PC-3 (cell line): ENCODE measurements at regions not wholly inside any gene's neighbourhood (a gene's known extent, or its start where the extent isn't known, plus 50 kb on each side); places are given as distances from the start of the nearest gene placed in this dataset.

Source experiments
- ATAC-seq: fragments of 200-7000 bp; cut with Tn5 transposase; 2 replicates; pipeline ENCODE4 v1.9.1; 2020; ENCODE audit warnings: mild to moderate bottlenecking, moderate library complexity
- BruUV-seq: library from RNA; stranded (reverse); fragments of 400-500 nt; replicated peaks from 2 replicates; lab custom pipeline; 2021; lab: Mats Ljungman, UMichigan
- CTCF ChIA-PET: fragments of 300-600 bp; sonication (Branson Sonifier 250); formaldehyde crosslinking; loops from one replicate; lab custom pipeline; 2022; ENCODE audit warnings: antibody characterized with exemption; lab: Charles Lee
- POLR2A ChIA-PET: fragments of 300-600 bp; sonication (Branson Sonifier 250); formaldehyde crosslinking; loops from one replicate; lab custom pipeline; 2022; ENCODE audit warnings: antibody characterized with exemption; ENCODE audit not compliant: unreplicated experiment; lab: Charles Lee
- DNase-seq: peaks from one replicate; pipeline ENCODE4 v3.0.0-alpha.2; 2015
- H2AFZ ChIP-seq: fragments of 300-600 bp; sonication (generic); 2 replicates; pipeline ENCODE4 v1.6.0; 2016; ENCODE audit warnings: antibody characterized with exemption, low read length
- H3F3A ChIP-seq: fragments of 300-600 bp; sonication (generic); one replicate; pipeline ENCODE4 v1.6.0; 2017; ENCODE audit warnings: antibody characterized with exemption, low read length, control low read depth, mild to moderate bottlenecking; ENCODE audit not compliant: unreplicated experiment
- H3K27ac ChIP-seq: fragments of 300-600 bp; sonication (generic); 2 replicates; pipeline ENCODE4 v1.5.1; 2016; ENCODE audit warnings: mild to moderate bottlenecking, low read length
- H3K27me3 ChIP-seq: fragments of 300-600 bp; sonication (generic); 2 replicates; pipeline ENCODE4 v1.6.1; 2016; ENCODE audit warnings: low read length, mixed read lengths
- H3K36me3 ChIP-seq: fragments of 300-600 bp; sonication (generic); 2 replicates; pipeline ENCODE4 v1.6.1; 2016; ENCODE audit warnings: low read depth, mixed run types, low read length, mixed read lengths
- H3K4me1 ChIP-seq: fragments of 300-600 bp; sonication (generic); 2 replicates; pipeline ENCODE4 v1.5.1; 2016; ENCODE audit warnings: low read length; ENCODE audit not compliant: insufficient read depth
- H3K4me2 ChIP-seq: fragments of 300-600 bp; sonication (generic); 2 replicates; pipeline ENCODE4 v1.6.0; 2016; ENCODE audit warnings: low read length
- H3K4me3 ChIP-seq: fragments of 300-600 bp; sonication (generic); 2 replicates; pipeline ENCODE4 v1.5.1; 2016; ENCODE audit warnings: mild to moderate bottlenecking, low read length, mixed read lengths
- H3K79me2 ChIP-seq: fragments of 300-600 bp; sonication (generic); 2 replicates; pipeline ENCODE4 v1.6.1; 2017; ENCODE audit warnings: low read length, mixed read lengths
- H3K9ac ChIP-seq: fragments of 300-600 bp; sonication (generic); 2 replicates; pipeline ENCODE4 v1.6.0; 2016; ENCODE audit warnings: mild to moderate bottlenecking, low read length
- H3K9me2 ChIP-seq: fragments of 300-600 bp; sonication (generic); replicated peaks from 2 replicates; pipeline ENCODE4 v1.6.1; 2016; ENCODE audit warnings: mixed run types, low read length, mixed read lengths
- H3K9me3 ChIP-seq: fragments of 300-600 bp; sonication (generic); 2 replicates; pipeline ENCODE4 v1.6.1; 2016; ENCODE audit warnings: low read length, mixed read lengths
- H4K20me1 ChIP-seq: fragments of 300-600 bp; sonication (generic); 2 replicates; pipeline ENCODE4 v1.6.1; 2016; ENCODE audit warnings: low read length, mixed read lengths
- EZH2 ChIP-seq: fragments of 300-600 bp; sonication (generic); IDR thresholded peaks from one replicate; pipeline ENCODE4 v1.6.1; 2017; ENCODE audit warnings: antibody characterized with exemption, mild to moderate bottlenecking, low read length; ENCODE audit not compliant: unreplicated experiment
- EZH2phosphoT487 ChIP-seq: fragments of 300-600 bp; sonication (generic); IDR thresholded peaks from 2 replicates; pipeline ENCODE4 v1.6.1; 2018; ENCODE audit warnings: mild to moderate bottlenecking, antibody characterized with exemption, low read length, borderline replicate concordance
- intact Hi-C: fragments of 100-400 bp; cut with micrococcal nuclease; formaldehyde crosslinking; loops from 2 replicates; pipeline ENCODE4 v1.9.0; 2023
- TF ChIP-seq, protein P1 (sequence below): fragments of 300-600 bp; sonication (generic); conservative IDR thresholded peaks from 2 replicates; pipeline ENCODE4 v1.5.1; 2017; ENCODE audit warnings: antibody characterized with exemption, low read depth, mild to moderate bottlenecking, low read length

DNA sequence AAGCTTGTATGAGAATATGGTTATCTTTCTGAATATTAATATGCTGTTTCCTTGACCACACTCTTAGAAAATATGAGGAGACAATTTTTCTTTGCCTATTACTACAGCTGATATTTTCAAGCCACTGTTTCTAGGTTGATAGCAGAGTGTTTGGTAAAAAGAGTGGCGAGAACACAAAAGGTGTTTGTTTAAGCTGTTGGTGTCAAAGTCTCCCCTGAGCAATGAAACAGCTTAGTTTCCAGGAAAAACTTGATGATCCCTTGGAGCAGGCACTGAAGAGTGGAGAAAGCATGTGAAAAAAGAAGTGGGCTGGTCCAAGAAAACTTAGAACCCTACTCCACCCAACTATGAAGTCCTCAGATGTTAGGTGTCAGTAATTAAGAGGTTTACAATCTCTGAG is 182.7 kb downstream of the TFAP2B start:
- DNase-seq (no peak), ATAC-seq (no peak)
- no peaks in the 10 kb centered on the region for H3K9me2 ChIP-seq
- H3K4me1 ChIP-seq = no peaks in the 10 kb centered on the region
- no peak overlapping the region for H2AFZ ChIP-seq
- H3K36me3 ChIP-seq = no peaks in the 10 kb centered on the region
- H3K9me3 ChIP-seq = no peaks in the 10 kb centered on the region
- no peak for TF ChIP-seq EZH2phosphoT487
- no peak for TF ChIP-seq EZH2
- TF ChIP-seq, protein P1, sequence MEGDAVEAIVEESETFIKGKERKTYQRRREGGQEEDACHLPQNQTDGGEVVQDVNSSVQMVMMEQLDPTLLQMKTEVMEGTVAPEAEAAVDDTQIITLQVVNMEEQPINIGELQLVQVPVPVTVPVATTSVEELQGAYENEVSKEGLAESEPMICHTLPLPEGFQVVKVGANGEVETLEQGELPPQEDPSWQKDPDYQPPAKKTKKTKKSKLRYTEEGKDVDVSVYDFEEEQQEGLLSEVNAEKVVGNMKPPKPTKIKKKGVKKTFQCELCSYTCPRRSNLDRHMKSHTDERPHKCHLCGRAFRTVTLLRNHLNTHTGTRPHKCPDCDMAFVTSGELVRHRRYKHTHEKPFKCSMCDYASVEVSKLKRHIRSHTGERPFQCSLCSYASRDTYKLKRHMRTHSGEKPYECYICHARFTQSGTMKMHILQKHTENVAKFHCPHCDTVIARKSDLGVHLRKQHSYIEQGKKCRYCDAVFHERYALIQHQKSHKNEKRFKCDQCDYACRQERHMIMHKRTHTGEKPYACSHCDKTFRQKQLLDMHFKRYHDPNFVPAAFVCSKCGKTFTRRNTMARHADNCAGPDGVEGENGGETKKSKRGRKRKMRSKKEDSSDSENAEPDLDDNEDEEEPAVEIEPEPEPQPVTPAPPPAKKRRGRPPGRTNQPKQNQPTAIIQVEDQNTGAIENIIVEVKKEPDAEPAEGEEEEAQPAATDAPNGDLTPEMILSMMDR = no peak
- H3K27ac ChIP-seq = no peak overlapping the region
- no peaks in the 10 kb centered on the region for H3K79me2 ChIP-seq
- BruUV-seq = no TSS peak
- ChIA-PET POLR2A (no interaction called here), CTCF (no interaction called here)
- no peak overlapping the region for H3K4me3 ChIP-seq
- H3K4me2 ChIP-seq = no peak overlapping the region
- no peaks in the 10 kb centered on the region for H3K27me3 ChIP-seq
- no peaks in the 10 kb centered on the region for H3F3A ChIP-seq
- no peak overlapping the region for H3K9ac ChIP-seq
- intact Hi-C loops = no loop called here
- H4K20me1 ChIP-seq = no peaks in the 10 kb centered on the region

DNA sequence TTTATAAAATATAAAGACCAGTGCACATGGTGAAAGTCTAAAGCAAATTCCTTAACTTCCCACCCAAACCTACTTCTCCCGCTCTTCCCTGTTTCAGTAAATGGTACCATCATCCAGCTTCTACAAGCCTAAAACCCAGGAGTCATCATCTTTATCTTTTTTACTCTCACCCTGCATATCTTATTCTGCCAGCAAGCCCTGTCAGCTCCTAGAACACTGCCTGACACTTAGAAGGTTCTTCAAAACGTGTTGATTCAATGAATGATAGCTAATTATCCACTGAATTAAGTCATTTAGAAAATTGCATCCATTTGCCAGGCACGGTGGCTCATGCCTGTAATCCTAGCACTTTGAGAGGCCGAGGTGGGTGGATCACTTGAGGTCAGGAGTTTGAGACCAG is 185.7 kb downstream of the TFAP2B start:
- CTCF ChIA-PET = no interaction called here
- Histone ChIP-seq H3K4me1 (no peaks in the 10 kb centered on the region), H3F3A (no peaks in the 10 kb centered on the region), H3K4me3 (no peak overlapping the region), H3K4me2 (no peak overlapping the region), H3K9me2 (no peaks in the 10 kb centered on the region), H3K9me3 (no peaks in the 10 kb centered on the region), H4K20me1 (no peaks in the 10 kb centered on the region), H3K9ac (no peak overlapping the region), H2AFZ (no peak overlapping the region), H3K27me3 (no peaks in the 10 kb centered on the region), H3K27ac (no peak overlapping the region), H3K36me3 (no peaks in the 10 kb centered on the region), H3K79me2 (no peaks in the 10 kb centered on the region)
- POLR2A ChIA-PET = no interaction called here
- DNase-seq (no peak), ATAC-seq (no peak)
- intact Hi-C loops = no loop called here
- BruUV-seq = no TSS peak
- TF ChIP-seq EZH2phosphoT487 (no peak), EZH2 (no peak)
- TF ChIP-seq, protein P1 = no peak

DNA sequence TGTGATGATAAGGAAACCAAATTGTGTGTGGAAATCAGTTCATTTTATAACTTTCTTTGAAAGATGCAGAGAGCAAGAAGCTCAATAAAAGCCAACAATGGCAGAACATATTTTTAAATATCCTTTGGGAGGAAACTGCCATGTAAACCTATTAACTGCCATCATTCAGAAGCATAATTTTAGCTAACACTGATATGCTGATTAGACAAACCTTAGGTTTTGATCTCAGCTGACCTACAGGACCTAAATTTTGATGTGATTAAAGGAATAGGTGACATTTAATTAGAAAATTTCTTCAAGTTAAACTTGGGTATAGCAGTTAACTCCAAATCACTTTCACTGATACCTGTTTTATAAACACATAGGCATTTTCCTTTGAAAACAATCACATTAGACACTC is 187.1 kb downstream of the TFAP2B start:
- Histone ChIP-seq H3F3A (no peaks in the 10 kb centered on the region), H3K4me2 (no peak overlapping the region), H4K20me1 (no peaks in the 10 kb centered on the region), H3K79me2 (no peaks in the 10 kb centered on the region), H3K9me2 (no peaks in the 10 kb centered on the region), H3K4me1 (no peaks in the 10 kb centered on the region), H3K4me3 (no peak overlapping the region), H3K36me3 (no peaks in the 10 kb centered on the region), H3K27me3 (no peaks in the 10 kb centered on the region), H2AFZ (no peak overlapping the region), H3K9me3 (no peaks in the 10 kb centered on the region), H3K27ac (no peak overlapping the region), H3K9ac (no peak overlapping the region)
- CTCF ChIA-PET = no interaction called here
- no peak for ATAC-seq
- intact Hi-C loops = no loop called here
- TF ChIP-seq EZH2 (no peak), EZH2phosphoT487 (no peak)
- TF ChIP-seq, protein P1 = no peak
- POLR2A ChIA-PET = no interaction called here
- BruUV-seq = no TSS peak
- DNase-seq = no peak
